ENCODE measurements at regions not wholly inside any gene's neighbourhood (a gene's known extent, or its start where the extent isn't known, plus 50 kb on each side); places are given as distances from the start of the nearest gene placed in this dataset.
A peak's percentile ranks its signal among the peaks of the same experiment; 100 is the strongest.

- no peak for DNase-seq
These were observed 189.1 kb downstream of the SPCS3 start for GRCh38 chr4:176508780-176509331.

- no peak for DNase-seq
These were observed 205.8 kb downstream of the SPCS3 start for GRCh38 chr4:176525576-176525975.

- DNase-seq, result no peak
These were observed 206.9 kb downstream of the SPCS3 start for GRCh38 chr4:176526704-176527103.

GRCh38 chr4:176529574-176529973 lies 209.8 kb downstream of the SPCS3 start:
- DNase-seq, result no peak

- no peak for DNase-seq
These were observed 213.4 kb downstream of the SPCS3 start for GRCh38 chr4:176533159-176533558.

- no peak for DNase-seq
These were observed 214.8 kb downstream of the SPCS3 start for GRCh38 chr4:176534566-176534965.

GRCh38 chr4:176538217-176538925 lies 218.6 kb downstream of the SPCS3 start:
- DNase-seq, result no peak

- no peak for DNase-seq
These were observed 219.5 kb downstream of the SPCS3 start for GRCh38 chr4:176539091-176539784.

- no peak for DNase-seq
These were observed 220.0 kb downstream of the SPCS3 start for GRCh38 chr4:176539785-176540175.

GRCh38 chr4:176540814-176541213 lies 221.0 kb downstream of the SPCS3 start:
- DNase-seq, result no peak

GRCh38 chr4:176545872-176546271 lies 226.1 kb downstream of the SPCS3 start:
- no peak for DNase-seq

GRCh38 chr4:176546975-176547374 lies 227.2 kb downstream of the SPCS3 start:
- no peak for DNase-seq

GRCh38 chr4:176548571-176548970 lies 228.8 kb downstream of the SPCS3 start:
- no peak for DNase-seq

- no peak for DNase-seq
These were observed 229.5 kb downstream of the SPCS3 start for GRCh38 chr4:176549161-176549865.

GRCh38 chr4:176558661-176559060 lies 234.1 kb downstream of the VEGFC start:
- no peak for DNase-seq

GRCh38 chr4:176561368-176561767 lies 231.4 kb downstream of the VEGFC start:
- no peak for DNase-seq

- DNase-seq, result peak in 1 of 2 experiments; percentile 20
These were observed 229.1 kb downstream of the VEGFC start for GRCh38 chr4:176563591-176563990.

GRCh38 chr4:176565049-176565448 lies 227.7 kb downstream of the VEGFC start:
- no peak for DNase-seq

- DNase-seq, result no peak
These were observed 226.0 kb downstream of the VEGFC start for GRCh38 chr4:176566769-176567168.

- no peak for DNase-seq
These were observed 224.5 kb downstream of the VEGFC start for GRCh38 chr4:176568238-176568637.

- no peak for DNase-seq
These were observed 223.4 kb downstream of the VEGFC start for GRCh38 chr4:176569301-176569700.

GRCh38 chr4:176571206-176571605 lies 221.5 kb downstream of the VEGFC start:
- DNase-seq, result no peak

GRCh38 chr4:176575141-176575730 lies 217.5 kb downstream of the VEGFC start:
- DNase-seq, result no peak

All from NCI-H2081 (cell line).